OCI-LY3 (cell line): ENCODE measurements at regions not wholly inside any gene's neighbourhood (a gene's known extent, or its start where the extent isn't known, plus 50 kb on each side); places are given as distances from the start of the nearest gene placed in this dataset.

Experiments used
- CTCF ChIP-seq: fragments of 200-600, 300-600 bp; sonication (generic); IDR thresholded peaks from 2 replicates; pipeline ENCODE4 v1.5.1; 2014; ENCODE audit warnings: antibody characterized with exemption, low read length, low read depth
- EZH2phosphoT487 ChIP-seq: fragments of 200-600 bp; shearing (Covaris generic); IDR thresholded peaks from 2 replicates; pipeline ENCODE4 v1.6.1; 2018; ENCODE audit warnings: antibody characterized with exemption, mixed run types, low read depth

- TF ChIP-seq CTCF (no peak), EZH2phosphoT487 (no peak)
Observed at GRCh38 chr12:76246611-76247010, 101.6 kb downstream of the BBS10 start.
